AG09309 (cell line): ENCODE measurements at regions not wholly inside any gene's neighbourhood (a gene's known extent, or its start where the extent isn't known, plus 50 kb on each side); places are given as distances from the start of the nearest gene placed in this dataset.

Experiments
- DNase-seq: peaks from one replicate; pipeline ENCODE4 v3.0.0-alpha.2; 2010; ENCODE audit warnings: low read depth
- H3K4me3 ChIP-seq: 2 replicates; pipeline ENCODE4 v1.5.1; 2011; ENCODE audit warnings: mild to moderate bottlenecking, low read depth, low read length, moderate library complexity; ENCODE audit not compliant: control insufficient read depth
- CTCF ChIP-seq: IDR thresholded peaks from 2 replicates; pipeline ENCODE4 v1.5.1; 2011; ENCODE audit warnings: mild to moderate bottlenecking, low read depth, low read length, inconsistent platforms; ENCODE audit not compliant: insufficient read depth, control insufficient read depth; ENCODE audit errors: missing control alignments

GRCh38 chr1:215453440-215453839 is 113.7 kb upstream of the KCTD3 start:
- DNase-seq: no peak
- H3K4me3 ChIP-seq: no peak overlapping the region
- no peak for TF ChIP-seq CTCF

- TF ChIP-seq CTCF: no peak
- no peak overlapping the region for H3K4me3 ChIP-seq
These were observed 109.9 kb upstream of the KCTD3 start for GRCh38 chr1:215457213-215457612.

GRCh38 chr1:215458104-215458503 is 109.0 kb upstream of the KCTD3 start:
- no peak overlapping the region for H3K4me3 ChIP-seq
- DNase-seq: no peak
- no peak for TF ChIP-seq CTCF

More at GRCh38 chr1:215457213-215457612, 109.9 kb upstream of the KCTD3 start:
- no peak for DNase-seq

- H3K4me3 ChIP-seq: no peak overlapping the region
- no peak for DNase-seq
- TF ChIP-seq CTCF: no peak
These were observed 108.5 kb upstream of the KCTD3 start for GRCh38 chr1:215458562-215458961.

- no peak for DNase-seq
- TF ChIP-seq CTCF: no peak
- H3K4me3 ChIP-seq: no peak overlapping the region
These were observed 108.0 kb upstream of the KCTD3 start for GRCh38 chr1:215459136-215459535.

GRCh38 chr1:215466361-215466760 is 100.7 kb upstream of the KCTD3 start:
- DNase-seq: no peak
- no peak overlapping the region for H3K4me3 ChIP-seq
- no peak for TF ChIP-seq CTCF

- no peak overlapping the region for H3K4me3 ChIP-seq
- TF ChIP-seq CTCF: no peak
- no peak for DNase-seq
These were observed 95.6 kb upstream of the KCTD3 start for GRCh38 chr1:215471463-215471862.
